Coronary artery (tissue), 2 donors: ENCODE measurements at regions not wholly inside any gene's neighbourhood (a gene's known extent, or its start where the extent isn't known, plus 50 kb on each side); places are given as distances from the start of the nearest gene placed in this dataset.
A peak's percentile ranks its signal among the peaks of the same experiment; 100 is the strongest.
"Not testable (repeated sequence)": the region's sequence is repeated elsewhere in the genome, so short reads cannot be mapped to it uniquely, and the experiment has no call there.

Experiments
- DNase-seq: peaks from one replicate; pipeline ENCODE4 v3.0.0-alpha.2; 2017; ENCODE audit warnings: low spot score
- H3K27ac ChIP-seq, 2 donors: fragments of 200-600 bp; sonication (generic); one replicate each; pipeline ENCODE4 v1.5.1; 2016 to 2019
- H3K4me3 ChIP-seq: fragments of 200-600 bp; sonication (generic); 2 replicates; pipeline ENCODE4 v1.5.1; 2016; ENCODE audit warnings: mild to moderate bottlenecking, moderate library complexity
- CTCF ChIP-seq: fragments of 200-600 bp; sonication (generic); IDR thresholded peaks from one replicate; pipeline ENCODE4 v1.5.1; 2019; ENCODE audit warnings: antibody characterized with exemption

GRCh38 chr12:24507827-24508226, 441.1 kb downstream of the BCAT1 start:
- Histone ChIP-seq H3K4me3 (no peak overlapping the region), H3K27ac (no peak overlapping the region)
- no peak for DNase-seq
- TF ChIP-seq CTCF = no peak

- TF ChIP-seq CTCF = no peak
- no peak for DNase-seq
- H3K27ac ChIP-seq = no peak overlapping the region
- no peak overlapping the region for H3K4me3 ChIP-seq
Observed at GRCh38 chr12:24505366-24506015, 443.4 kb downstream of the BCAT1 start.

DNA sequence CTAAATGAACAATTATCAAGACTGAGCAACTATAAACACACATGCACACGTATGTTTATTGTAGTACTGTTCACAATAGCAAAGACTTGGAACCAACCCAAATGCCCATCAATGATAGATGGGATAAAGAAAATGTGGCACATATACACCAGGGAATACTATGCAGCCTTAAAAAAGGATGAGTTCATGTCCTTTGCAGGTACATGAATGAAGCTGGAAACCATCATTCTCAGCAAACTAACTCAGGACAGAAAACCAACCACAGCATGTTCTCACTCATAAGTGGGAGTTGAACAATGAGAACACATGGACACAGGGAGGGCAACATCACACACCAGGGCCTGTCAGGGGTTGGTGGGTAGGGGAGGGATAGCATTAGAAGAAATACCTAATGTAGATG, 445.4 kb downstream of the BCAT1 start:
- H3K4me3 ChIP-seq, H3K27ac ChIP-seq, DNase-seq: not testable (repeated sequence)

DNA sequence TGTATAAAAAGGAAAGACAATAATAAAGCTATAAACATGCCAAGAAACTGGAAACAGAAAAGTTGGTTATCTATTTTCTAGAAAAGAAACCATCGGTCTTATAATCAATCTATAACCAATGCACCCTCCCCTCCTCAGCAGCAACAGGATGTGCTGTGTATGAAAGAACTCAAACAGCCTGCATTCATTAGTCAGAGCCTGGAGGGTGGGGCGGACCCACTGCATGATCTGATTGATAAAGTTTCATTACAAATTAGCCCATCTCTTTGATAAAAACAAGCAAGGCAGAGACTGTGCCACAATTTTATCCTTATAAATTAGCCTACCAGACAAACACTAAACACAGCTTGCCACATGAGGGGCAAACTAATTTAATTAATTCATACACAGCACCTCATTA, 448.1 kb downstream of the BCAT1 start:
- Histone ChIP-seq H3K4me3 (no peak overlapping the region), H3K27ac (no peak overlapping the region)
- TF ChIP-seq CTCF = no peak
- DNase-seq = no peak

DNA sequence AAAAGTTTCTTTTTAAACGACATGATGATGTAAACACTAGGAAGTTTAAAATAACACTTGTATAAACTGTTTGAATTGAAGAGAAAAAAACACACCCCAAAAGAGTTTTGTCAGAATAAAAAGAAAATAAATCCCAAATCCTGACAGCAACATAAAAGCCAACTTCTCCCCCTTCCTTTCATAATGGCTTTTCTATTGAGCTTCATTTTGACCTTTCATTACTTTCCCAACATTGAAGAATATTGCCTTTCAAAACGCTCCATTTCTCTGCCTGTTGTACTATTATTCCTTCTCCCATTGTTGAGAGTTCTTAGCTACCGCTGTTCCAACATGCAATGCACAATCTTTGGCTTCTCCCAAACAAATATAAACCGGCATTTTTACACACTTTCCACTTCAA, 448.5 kb downstream of the BCAT1 start:
- no peak for DNase-seq
- Histone ChIP-seq H3K27ac (peak overlapping the region in 1 of 2 donors; percentile 37), H3K4me3 (no peak overlapping the region)
- no peak for TF ChIP-seq CTCF

DNA sequence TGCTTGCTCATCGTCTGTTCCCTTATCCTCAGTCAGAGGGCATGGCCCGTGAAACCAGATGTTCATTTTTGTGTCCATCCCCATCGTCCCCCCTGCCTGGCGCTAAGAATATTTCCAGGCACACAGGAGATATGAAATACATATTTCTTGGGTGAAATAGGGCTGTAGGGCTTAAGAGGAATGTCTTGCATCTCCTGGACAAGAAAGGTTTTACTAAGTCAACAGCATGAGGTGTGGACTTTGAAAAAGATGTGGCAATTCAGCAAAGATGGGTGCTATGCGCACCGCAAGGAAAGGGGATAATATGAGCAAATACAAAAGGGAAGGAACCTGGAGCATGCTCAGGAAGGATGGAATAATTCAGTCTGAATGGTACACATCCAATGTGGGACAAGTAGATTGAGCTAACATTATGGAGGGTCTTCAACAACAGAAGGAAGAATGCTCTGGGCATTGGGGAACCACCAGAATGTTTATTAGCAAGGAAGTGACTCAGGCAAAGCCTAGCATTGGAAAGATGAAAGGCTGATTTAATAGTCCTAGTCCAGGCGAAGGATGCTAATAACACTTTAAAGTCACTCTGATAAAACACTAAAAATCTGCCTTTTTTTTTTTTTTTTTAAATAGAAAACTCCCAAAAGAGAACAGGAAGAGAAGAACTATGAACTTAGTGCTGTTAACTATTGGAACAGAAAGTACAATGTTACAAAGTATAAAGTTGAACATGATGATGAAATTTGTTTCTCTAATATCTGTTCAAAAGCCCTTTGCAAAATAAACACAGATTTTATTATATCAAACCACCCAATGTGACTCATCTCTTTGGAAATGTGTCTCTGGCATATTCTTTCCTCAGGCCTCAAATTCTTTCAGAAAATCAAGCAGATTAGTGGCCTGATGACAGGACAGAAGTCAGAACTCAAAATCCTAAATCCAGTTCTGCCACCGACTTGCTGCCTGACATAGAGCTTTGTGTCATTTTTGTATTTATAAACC, 449.5 kb downstream of the BCAT1 start:
- no peak for TF ChIP-seq CTCF
- Histone ChIP-seq H3K4me3 (no peak overlapping the region), H3K27ac (peak overlapping the region; percentile 59)
- no peak for DNase-seq

- DNase-seq = no peak
- Histone ChIP-seq H3K4me3 (no peak overlapping the region), H3K27ac (no peak overlapping the region)
- TF ChIP-seq CTCF = no peak
Observed at GRCh38 chr12:24496755-24497154, 452.1 kb downstream of the BCAT1 start.
